MCF 10A (cell line): ENCODE measurements at regions not wholly inside any gene's neighbourhood (a gene's known extent, or its start where the extent isn't known, plus 50 kb on each side); places are given as distances from the start of the nearest gene placed in this dataset.

Source experiments
- BruUV-seq: library from RNA; stranded (reverse); fragments of 400-500 nt; replicated peaks from 2 replicates; lab custom pipeline; 2021; lab: Mats Ljungman, UMichigan
- CTCF ChIA-PET: fragments of 300-600 bp; sonication (Branson Sonifier 250); formaldehyde crosslinking; extraction: SDS; loops from one replicate; lab custom pipeline; 2021; ENCODE audit warnings: antibody characterized with exemption, inconsistent platforms; lab: Yijun Ruan, JAX
- POLR2A ChIA-PET: fragments of 300-600, 350-650 bp; sonication (Branson Sonifier 250); formaldehyde crosslinking; extraction: SDS; loops from one replicate; lab custom pipeline; 2020; ENCODE audit warnings: antibody characterized with exemption, inconsistent platforms; lab: Yijun Ruan, JAX
- DNase-seq: peaks from one replicate; pipeline ENCODE4 v3.0.0-alpha.2; 2018; ENCODE audit not compliant: unreplicated experiment
- H3K27ac Mint-ChIP-seq: one replicate; pipeline ENCODE4 v1.8.0; 2022; ENCODE audit warnings: mild to moderate bottlenecking, low read depth, mixed read lengths; ENCODE audit not compliant: unreplicated experiment
- H3K27me3 Mint-ChIP-seq: one replicate; pipeline ENCODE4 v1.8.0; 2022; ENCODE audit warnings: mixed read lengths; ENCODE audit not compliant: insufficient read depth, unreplicated experiment
- H3K36me3 Mint-ChIP-seq: one replicate; pipeline ENCODE4 v1.8.0; 2022; ENCODE audit warnings: mild to moderate bottlenecking, moderate library complexity, mixed read lengths; ENCODE audit not compliant: insufficient read depth, unreplicated experiment
- H3K4me1 Mint-ChIP-seq: one replicate; pipeline ENCODE4 v1.8.0; 2022; ENCODE audit warnings: mixed read lengths; ENCODE audit not compliant: insufficient read depth, unreplicated experiment
- H3K4me3 Mint-ChIP-seq: one replicate; pipeline ENCODE4 v1.8.0; 2022; ENCODE audit warnings: mild to moderate bottlenecking, moderate library complexity, mixed read lengths; ENCODE audit not compliant: unreplicated experiment
- H3K9me3 Mint-ChIP-seq: one replicate; pipeline ENCODE4 v1.8.0; 2022; ENCODE audit warnings: mixed read lengths; ENCODE audit not compliant: unreplicated experiment
- intact Hi-C: fragments of 100-400 bp; cut with micrococcal nuclease; formaldehyde crosslinking; loops from 2 replicates; pipeline ENCODE4 v1.14.1; 2022
- TF ChIP-seq, protein P1 (sequence below): fragments of 200-600 bp; IDR thresholded peaks from one replicate; pipeline ENCODE4 v1.8.0; 2022; ENCODE audit warnings: antibody characterized with exemption, mild to moderate bottlenecking; ENCODE audit not compliant: unreplicated experiment

DNA sequence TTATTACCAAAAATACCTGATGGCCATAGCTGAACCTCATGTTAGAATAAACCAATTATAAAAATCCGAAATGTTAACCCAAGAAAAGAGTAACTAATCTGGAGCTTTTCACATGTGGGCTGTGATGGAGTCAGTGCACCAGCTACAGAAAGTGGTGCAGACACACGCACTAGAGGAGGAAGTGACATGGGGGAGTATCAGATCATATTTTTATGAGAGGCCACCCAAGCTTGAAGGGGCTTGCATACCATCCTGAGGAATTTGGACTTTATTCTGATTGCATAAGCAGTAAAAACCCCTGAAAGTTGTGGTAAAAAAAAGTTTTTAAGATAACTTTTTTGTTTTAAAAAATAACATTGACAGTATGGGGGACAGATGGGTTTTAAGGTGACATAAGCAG, 1148.5 kb upstream of the CELF2 start:
- H3K4me3 Mint-ChIP-seq = no peak overlapping the region
- H3K27me3 Mint-ChIP-seq = no peaks in the 10 kb centered on the region
- peaks cover 7% of the 10 kb centered on the region for H3K4me1 Mint-ChIP-seq
- DNase-seq = no peak
- no TSS peak for BruUV-seq
- no peak overlapping the region for H3K27ac Mint-ChIP-seq
- TF ChIP-seq, protein P1, sequence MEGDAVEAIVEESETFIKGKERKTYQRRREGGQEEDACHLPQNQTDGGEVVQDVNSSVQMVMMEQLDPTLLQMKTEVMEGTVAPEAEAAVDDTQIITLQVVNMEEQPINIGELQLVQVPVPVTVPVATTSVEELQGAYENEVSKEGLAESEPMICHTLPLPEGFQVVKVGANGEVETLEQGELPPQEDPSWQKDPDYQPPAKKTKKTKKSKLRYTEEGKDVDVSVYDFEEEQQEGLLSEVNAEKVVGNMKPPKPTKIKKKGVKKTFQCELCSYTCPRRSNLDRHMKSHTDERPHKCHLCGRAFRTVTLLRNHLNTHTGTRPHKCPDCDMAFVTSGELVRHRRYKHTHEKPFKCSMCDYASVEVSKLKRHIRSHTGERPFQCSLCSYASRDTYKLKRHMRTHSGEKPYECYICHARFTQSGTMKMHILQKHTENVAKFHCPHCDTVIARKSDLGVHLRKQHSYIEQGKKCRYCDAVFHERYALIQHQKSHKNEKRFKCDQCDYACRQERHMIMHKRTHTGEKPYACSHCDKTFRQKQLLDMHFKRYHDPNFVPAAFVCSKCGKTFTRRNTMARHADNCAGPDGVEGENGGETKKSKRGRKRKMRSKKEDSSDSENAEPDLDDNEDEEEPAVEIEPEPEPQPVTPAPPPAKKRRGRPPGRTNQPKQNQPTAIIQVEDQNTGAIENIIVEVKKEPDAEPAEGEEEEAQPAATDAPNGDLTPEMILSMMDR = no peak
- ChIA-PET CTCF (interaction anchor here (0.6 to 0.7 kb wide), 2 partner anchors 54 to 1172 kb away, joined by 3 to 4 read pairs; no protein-coding TSS in a partner anchor), POLR2A (interaction anchor here (0.6 kb wide), 1 partner anchor 97 kb away, joined by 3 read pairs; no protein-coding TSS in a partner anchor)
- H3K9me3 Mint-ChIP-seq = peaks cover 7% of the 10 kb centered on the region
- no peaks in the 10 kb centered on the region for H3K36me3 Mint-ChIP-seq
- intact Hi-C loops = no loop called here

DNA sequence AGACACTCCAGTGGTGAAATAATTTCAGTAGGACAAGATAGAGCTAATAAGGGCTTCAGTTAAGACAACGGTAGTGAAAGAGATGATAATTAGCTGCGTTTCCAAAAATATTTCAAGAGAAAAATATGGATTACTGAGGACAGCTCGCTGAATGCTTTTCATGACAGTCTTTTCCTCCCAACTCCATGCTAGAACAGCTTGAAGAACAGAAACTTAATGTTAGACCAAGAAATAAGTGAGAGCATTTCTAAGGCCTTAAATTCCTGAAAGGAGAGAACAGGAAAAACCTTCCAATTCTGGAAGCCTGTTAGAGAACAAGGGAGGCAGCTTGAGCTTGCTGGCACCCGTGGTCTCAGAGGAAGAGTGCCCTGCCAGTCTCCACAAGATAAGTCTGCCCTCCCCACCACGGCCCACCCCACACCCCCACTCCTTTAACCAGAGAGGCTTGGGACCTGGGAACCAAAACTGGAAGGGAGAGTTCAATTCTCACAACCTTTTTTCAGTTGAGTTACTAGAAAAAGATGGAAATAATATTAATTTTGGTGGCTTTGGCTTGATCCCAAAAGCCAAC, 1148.0 kb upstream of the CELF2 start:
- Mint-ChIP-seq H3K9me3 (peaks cover 7% of the 10 kb centered on the region), H3K36me3 (no peaks in the 10 kb centered on the region), H3K27ac (no peak overlapping the region), H3K27me3 (no peaks in the 10 kb centered on the region), H3K4me3 (no peak overlapping the region), H3K4me1 (peaks cover 7% of the 10 kb centered on the region)
- no peak for DNase-seq
- CTCF ChIA-PET = interaction anchor here (0.6 to 0.7 kb wide), 2 partner anchors 53 to 1172 kb away, joined by 3 to 4 read pairs; no protein-coding TSS in a partner anchor
- TF ChIP-seq, protein P1 = no peak
- intact Hi-C loops = no loop called here
- no TSS peak for BruUV-seq
- POLR2A ChIA-PET = no interaction called here

DNA sequence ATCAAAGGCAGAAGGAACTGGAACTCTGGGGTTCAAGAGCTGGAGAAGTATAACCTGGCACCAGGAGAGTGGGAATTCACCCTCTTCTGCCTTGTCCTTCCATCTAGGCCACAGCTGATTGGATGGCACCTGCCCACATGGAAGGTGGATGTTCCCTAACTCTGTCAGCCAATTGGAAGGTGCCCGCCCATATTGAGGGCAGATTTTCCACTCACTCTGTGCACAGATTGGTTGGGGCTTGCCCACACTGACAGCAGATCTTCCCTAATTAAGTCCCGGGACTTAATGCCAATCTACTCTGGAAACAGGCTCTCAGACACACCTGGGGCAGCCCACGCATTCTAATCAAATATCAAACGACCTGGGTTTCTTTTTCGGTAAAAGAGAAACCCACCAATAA, 1142.3 kb upstream of the CELF2 start:
- TF ChIP-seq, protein P1 = no peak
- Mint-ChIP-seq H3K4me1 (no peaks in the 10 kb centered on the region), H3K36me3 (no peaks in the 10 kb centered on the region), H3K27me3 (no peaks in the 10 kb centered on the region), H3K27ac (no peak overlapping the region), H3K9me3 (no peaks in the 10 kb centered on the region), H3K4me3 (no peak overlapping the region)
- intact Hi-C loops = no loop called here
- no peak for DNase-seq
- no TSS peak for BruUV-seq
- ChIA-PET POLR2A (no interaction called here), CTCF (no interaction called here)

DNA sequence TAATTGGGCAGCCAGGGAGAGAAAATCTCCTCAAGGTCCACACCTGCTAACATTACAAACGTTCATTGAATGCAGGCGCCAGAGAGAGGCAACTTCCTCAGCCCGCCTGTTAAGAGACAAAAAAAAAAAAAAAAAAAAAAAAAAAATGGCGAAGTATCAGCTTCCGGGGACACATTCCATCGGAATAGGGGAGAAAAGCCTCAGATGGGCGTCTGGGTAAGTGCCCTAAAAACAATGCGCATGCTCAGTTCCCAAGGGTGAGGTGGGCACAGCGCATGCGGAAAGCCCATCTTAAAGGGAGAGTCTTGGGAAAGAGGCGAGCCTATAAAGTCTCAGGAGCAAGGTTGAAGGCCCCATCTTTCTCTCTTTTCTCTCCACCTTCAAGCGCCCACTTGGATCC, 1139.7 kb upstream of the CELF2 start:
- TF ChIP-seq, protein P1 = no peak
- no peak for DNase-seq
- ChIA-PET CTCF (no interaction called here), POLR2A (interaction anchor here (0.6 kb wide), 1 partner anchor 43 kb away, joined by 3 read pairs; no protein-coding TSS in a partner anchor)
- intact Hi-C loops = no loop called here
- Mint-ChIP-seq H3K9me3 (no peaks in the 10 kb centered on the region), H3K36me3 (no peaks in the 10 kb centered on the region), H3K27me3 (no peaks in the 10 kb centered on the region), H3K4me1 (no peaks in the 10 kb centered on the region), H3K27ac (no peak overlapping the region), H3K4me3 (no peak overlapping the region)
- no TSS peak for BruUV-seq
